NCI-H774 (cell line): ENCODE measurements at regions not wholly inside any gene's neighbourhood (a gene's known extent, or its start where the extent isn't known, plus 50 kb on each side); places are given as distances from the start of the nearest gene placed in this dataset.

ENCODE experiments used
- DNase-seq: peaks from one replicate; lab custom pipeline; 2025; lab: John Stamatoyannopoulos, UW

DNA sequence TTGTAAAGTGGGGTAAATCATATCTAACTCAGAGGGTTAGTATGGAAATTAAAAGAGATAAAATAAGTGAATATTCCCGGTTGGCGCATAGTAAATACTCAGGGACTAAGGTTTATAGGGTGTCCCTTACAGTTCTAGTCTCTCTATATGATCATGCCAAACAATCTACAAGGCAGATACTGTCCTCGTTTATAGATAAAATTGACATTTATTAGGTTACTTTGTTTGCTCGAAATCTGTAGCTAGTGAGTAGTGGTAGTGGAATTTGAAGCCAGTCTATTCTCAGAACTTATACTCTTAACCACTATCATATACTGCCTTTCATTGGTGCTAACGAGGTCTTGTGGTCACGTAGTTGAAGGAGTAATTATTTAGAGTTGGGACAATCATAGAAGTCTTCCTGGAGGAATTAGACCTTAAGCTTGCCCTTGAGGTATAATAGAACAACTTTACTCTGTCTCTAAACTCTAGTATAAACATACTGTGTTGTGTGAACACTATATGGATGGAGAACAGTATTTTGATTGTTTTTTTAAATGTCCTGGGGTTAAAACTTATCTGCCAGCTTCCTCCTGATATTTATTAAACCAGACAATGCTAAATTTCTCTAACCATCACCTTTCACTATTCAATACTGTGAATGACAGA, 324.0 kb downstream of the STIM2 start:
- DNase-seq, result no peak

DNA sequence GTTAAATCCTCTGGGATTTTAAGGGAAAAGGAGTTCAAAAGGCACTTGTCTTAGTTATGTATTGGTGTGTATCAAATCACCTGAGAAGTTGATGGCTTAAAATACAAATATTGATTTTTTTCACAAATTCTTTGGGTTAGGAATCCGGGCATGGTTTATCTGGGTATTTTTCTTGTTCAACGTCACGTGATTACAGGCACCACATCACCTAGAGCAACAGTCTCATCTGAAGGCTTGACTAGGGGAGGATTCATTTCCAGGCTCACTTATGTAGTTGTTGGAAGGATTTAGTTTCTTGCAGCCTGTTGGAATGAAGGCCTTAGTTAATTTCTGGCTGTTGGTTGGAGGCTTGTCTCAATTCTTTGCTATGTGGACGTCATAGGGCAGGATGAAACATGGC, 326.1 kb downstream of the STIM2 start:
- no peak for DNase-seq

GRCh38 chr4:27187786-27188185, 327.1 kb downstream of the STIM2 start:
- DNase-seq, result no peak

DNA sequence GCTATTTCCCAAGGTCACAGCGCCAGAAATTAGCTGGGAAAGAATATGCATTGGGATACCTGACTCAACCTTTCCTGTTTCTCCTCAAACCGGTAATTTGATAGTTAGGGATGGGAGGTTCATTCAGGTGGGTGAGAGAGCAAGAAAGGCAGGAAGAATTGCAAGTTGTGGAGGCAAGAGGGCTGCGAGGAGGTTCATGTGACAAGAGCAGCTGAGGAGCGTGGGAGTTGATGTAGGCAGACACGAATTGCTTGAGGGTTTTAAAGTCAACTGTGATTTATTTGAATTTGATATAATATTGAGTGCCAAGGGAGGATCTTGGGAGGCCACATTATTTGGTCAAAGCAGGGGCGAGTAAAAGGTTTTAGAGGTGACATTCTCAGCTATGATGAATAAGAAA, 329.0 kb downstream of the STIM2 start:
- DNase-seq, result no peak

DNA sequence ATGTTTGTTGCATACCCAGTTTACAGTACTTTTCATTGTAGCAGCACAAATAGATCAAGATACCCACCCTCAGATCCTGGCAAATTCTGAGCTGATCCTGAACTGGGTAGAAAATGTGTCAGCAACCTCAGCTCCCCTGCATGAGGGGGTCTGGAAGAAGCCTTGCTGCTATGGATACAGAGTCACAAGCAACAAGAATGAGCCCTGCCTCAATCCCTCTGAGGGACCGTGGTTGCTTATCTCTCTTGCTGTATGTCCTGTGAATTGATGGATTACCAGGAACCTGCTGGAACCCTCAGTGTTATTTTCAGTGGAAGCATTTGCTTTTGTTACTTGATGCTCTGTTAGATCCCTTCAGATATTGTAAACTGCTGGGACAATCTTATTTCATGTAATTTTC, 331.0 kb downstream of the STIM2 start:
- no peak for DNase-seq

DNA sequence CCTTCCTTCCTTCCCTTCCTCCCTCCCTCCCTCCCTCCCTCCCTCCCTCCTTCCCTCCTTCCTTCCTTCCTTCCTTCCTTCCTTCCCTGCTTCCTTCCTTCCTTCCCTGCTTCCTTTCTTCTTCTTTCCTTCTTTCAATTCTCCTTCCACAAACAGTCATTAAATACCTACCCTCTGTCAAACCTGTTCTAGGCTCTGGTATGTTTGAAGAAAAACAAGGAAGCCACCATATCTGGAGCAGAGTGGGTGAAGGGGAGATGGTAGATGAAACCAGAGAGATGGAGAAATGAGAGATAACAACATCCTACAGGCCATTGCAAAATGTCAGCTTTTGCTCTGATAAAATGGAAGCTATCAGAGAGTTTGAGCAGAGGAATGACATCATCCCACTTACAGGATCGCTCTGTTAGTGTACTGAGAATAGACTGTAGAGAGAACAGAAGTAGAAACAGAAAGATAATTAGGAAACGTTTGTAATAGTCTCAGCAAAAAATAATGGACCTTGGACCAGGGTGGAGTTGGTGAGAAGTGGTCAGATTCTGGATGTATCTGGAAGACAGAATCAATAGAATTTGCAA, 334.0 kb downstream of the STIM2 start:
- no peak for DNase-seq

DNA sequence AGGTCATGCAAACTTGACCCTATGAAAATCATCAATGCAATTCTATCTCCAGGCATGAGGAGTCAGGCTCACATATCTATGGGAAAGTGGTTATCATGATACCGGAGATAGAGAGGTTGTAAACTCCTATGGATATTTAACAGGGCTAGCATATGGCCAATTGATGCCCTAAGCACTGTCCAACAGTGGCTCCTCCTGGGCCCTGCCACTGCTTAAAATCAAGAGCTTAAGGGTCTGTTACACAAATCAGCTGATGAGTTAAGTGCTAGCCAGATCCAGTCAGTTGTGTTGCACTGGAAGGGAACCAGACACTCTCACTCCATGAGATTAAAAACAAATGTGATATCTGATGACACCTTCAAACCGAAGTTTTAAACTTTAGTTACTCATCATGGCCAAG, 337.6 kb downstream of the STIM2 start:
- no peak for DNase-seq

GRCh38 chr4:27198971-27199370, 338.3 kb downstream of the STIM2 start:
- no peak for DNase-seq

DNA sequence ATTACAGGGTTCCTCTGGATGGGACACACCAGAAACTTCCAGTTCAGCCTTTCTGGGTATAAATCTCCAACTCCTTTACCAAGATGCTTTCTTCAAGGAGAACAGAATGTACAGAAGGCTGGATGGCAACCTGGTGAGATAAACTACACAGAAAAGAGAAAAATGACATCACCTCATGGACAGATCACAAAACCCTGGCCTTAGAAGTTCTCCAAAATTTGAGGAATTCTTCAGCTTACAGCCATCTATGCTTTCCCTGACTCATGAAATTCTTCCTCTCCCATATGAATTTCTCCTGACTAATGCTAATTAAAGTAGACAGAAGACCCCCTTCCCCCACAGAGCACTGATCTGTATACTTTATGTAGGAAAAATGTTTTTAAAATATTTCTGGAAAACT, 345.4 kb downstream of the STIM2 start:
- DNase-seq, result no peak

DNA sequence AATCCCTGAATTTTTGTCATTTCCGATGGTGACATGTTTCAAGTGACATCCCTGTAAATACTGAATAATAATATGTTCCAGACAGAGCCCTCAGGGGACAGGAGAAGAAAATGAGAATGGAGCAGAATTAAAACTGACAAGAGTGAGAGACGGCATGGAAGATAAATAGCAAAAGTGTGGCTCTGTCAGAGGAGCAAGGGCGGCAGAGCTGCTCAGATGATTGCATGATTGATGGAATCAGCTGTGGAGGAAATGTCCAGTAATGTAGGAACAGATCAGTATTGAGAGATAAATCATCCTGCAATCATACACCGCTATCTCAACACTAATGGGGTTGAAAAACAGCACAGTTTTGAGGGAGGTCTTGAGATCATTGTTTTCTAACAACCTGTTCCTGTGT, 350.3 kb downstream of the STIM2 start:
- DNase-seq, result no peak

- no peak for DNase-seq
These were observed 353.4 kb downstream of the STIM2 start for GRCh38 chr4:27214010-27214409.

DNA sequence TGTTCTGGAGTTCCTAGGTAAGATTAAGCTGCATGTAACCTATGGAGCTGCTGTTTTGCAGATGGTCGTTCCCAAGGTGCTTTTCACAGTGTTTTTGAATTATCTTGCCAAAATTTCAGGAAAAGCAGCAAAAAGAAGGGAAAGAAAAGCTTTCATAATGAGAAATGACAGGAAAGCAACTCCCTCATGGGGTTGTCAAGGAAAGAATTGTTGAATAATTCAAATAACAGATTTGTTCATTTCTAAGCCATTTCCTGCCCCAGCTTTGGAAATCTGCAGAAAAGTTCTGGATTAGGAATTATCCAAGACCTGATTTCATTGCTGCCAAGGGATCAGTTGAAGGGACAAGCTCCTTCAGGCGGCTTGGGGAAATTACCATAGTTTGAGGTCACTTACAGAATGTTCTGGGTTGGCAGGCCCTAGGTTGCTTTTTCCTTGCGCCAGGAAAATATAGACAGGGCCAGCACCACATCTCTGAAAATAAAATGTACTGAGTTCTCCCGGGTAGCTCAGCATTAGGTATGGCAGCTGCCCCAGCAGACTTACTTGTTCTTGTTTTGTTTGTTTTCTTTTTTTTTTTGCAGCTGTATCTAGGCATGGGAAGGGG, 354.7 kb downstream of the STIM2 start:
- no peak for DNase-seq

GRCh38 chr4:27217261-27217769, 356.7 kb downstream of the STIM2 start:
- no peak for DNase-seq

DNA sequence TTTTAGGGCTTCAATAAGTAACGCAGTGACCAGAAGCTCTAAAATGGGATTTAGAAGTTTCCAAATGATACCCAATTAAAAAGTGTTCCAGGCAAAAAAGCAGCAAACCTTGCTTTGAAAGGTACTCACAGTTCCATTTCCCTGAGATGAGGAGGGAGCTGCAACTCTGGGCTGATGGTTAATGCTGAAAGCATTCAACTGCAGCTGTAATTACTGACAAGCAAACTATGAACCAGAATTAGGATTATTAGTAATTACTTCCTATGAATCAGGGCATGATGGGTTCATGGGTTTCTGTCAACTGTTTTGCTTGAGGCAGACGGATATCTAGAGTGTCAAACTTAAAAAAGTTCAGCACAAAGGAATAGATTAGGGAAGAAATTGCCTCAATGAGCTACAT, 357.4 kb downstream of the STIM2 start:
- DNase-seq, result no peak

- no peak for DNase-seq
These were observed 362.7 kb downstream of the STIM2 start for GRCh38 chr4:27223326-27223725.

DNA sequence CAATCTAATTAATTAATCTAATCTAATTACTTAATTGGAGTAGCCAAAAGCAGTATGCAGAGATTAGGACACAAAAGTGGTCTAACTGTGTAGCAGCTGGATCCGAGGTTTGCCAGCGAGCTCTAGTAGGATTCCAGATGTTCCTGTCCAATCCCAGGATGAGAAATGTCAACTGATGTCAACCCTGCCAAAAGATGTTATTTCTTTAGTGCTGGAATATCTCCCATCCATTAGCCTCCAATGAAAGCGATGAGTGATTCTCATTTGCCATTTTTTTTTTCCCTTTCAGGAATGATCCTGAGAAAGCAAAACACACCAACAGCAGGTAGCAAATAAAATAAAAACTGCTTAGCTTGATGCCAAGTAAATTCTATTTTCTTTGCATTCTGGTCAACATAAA, 372.9 kb downstream of the STIM2 start:
- DNase-seq, result no peak

DNA sequence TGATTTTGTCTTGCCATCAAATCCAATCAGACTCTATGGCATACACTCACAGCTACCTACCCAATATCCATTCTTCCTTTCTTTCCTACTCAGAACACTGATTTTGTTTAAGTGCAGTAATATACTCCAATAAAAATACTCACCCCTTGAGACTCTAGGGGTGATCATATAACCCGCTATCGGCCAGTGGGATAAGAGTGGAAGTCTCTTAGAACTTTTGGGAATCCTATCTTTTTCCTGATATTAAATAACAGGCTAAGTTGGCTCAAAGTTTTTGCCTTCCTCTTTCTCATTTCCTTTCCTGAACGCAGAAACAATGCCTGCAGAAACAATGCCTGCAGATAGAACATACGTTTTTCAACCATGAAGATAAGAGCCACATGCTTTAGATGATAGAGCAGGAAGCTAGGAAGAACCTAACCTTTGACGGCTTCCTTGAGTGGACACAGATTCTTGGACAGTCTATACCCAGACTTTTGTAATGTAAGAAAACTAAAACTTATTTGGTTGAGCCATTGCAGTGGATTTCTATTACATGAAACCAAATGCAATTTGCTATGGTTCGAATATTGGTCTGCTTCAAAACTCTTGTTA, 373.8 kb downstream of the STIM2 start:
- no peak for DNase-seq

GRCh38 chr4:27239641-27240040, 379.0 kb downstream of the STIM2 start:
- DNase-seq, result no peak

GRCh38 chr4:27242217-27242616, 381.6 kb downstream of the STIM2 start:
- no peak for DNase-seq

DNA sequence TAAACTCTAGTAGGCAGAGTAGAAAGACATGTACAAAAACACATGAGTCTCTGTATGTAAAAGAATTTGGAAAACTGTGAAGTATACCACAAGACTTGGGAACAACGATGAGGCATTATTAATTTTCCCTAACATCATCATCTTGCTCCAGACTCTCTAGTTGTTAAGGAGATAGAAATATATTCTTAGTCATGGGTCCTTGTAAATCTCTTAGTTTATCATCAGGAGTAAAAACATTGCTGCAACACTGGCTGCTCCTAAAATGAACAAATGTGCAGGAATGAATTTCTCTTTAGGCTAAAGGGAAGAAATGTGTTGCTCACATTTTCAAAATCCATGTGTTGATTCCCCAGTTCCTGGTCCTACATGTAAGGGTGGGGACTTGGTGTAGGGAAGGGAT, 384.6 kb downstream of the STIM2 start:
- no peak for DNase-seq

DNA sequence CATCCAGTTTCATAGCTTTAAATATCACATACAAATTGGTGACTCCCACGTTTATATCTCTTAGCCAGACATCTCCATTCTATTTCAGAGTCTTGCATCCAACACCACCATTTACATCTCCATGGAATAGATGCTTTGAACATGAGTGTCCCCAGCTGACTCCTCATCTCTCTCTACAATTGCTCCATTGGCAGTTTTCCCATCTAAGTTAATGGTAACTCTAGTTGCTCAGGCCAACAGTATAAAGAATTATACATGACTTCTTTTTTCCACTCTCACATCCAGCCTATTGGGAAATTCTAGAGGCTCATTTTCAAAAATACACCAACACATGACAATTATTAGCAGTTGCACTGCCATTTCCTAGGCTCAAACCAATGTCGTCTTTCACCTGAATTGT, 388.2 kb downstream of the STIM2 start:
- DNase-seq, result no peak

DNA sequence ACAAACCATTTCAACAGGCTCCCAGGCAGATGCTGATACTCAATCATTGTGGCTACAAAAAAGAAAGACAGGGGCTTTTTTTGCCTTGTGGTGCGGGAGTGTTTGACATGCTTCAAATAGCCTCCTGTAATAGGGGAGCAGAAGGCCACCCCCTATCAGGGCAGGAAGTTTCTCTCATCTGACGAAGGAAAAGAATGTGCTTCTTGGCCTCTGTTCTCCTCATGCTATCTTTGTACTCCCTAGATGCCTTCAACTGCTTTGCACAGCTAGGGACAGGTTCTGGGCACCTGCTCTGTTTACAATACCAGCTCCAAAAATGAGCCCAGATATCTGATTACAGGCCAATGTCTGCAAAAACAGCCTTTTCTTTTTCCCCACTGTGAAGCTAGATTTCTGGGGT, 391.1 kb downstream of the STIM2 start:
- no peak for DNase-seq

- no peak for DNase-seq
These were observed 406.8 kb downstream of the STIM2 start for GRCh38 chr4:27267339-27267969.
